Body of pancreas (tissue), 4 donors: ENCODE measurements at regions not wholly inside any gene's neighbourhood (a gene's known extent, or its start where the extent isn't known, plus 50 kb on each side); places are given as distances from the start of the nearest gene placed in this dataset.

Experiments used
- ATAC-seq: fragments of 150-250 bp; one replicate; pipeline ENCODE4 v1.9.1; 2016
- DNase-seq, 4 donors: peaks; one replicate each; pipeline ENCODE4 v3.0.0-alpha.2; 2019
- H3K27ac ChIP-seq, 4 donors: fragments of 200-600 bp; sonication (generic); 1 replicate in 3 of 4; 2 replicates in 1 of 4; pipeline versions ENCODE4 v1.5.1 to v1.6.1; 2016 to 2019; ENCODE audit warnings: mild to moderate bottlenecking in 1 of 4, mixed read lengths in 1 of 4, moderate library complexity in 1 of 4
- H3K27me3 ChIP-seq, 2 donors: fragments of 200-600 bp; sonication (generic); one replicate each; pipeline ENCODE4 v1.6.0; 2016; ENCODE audit warnings: mild to moderate bottlenecking in 1 of 2
- H3K36me3 ChIP-seq, 2 donors: fragments of 200-600 bp; sonication (generic); replicated peaks in 1 of 2; 2 replicates each; pipeline ENCODE4 v1.5.1; 2016; ENCODE audit warnings: low read depth in 2 of 2; ENCODE audit not compliant: insufficient read depth in 1 of 2
- H3K4me1 ChIP-seq: fragments of 200-600 bp; sonication (generic); one replicate; pipeline ENCODE4 v1.6.0; 2016
- H3K4me3 ChIP-seq, 2 donors: fragments of 200-600 bp; sonication (generic); 1 replicate in 1 of 2; 2 replicates in 1 of 2; pipeline ENCODE4 v1.5.1; 2016 to 2019
- H3K9me3 ChIP-seq, 3 donors: fragments of 200-600 bp; sonication (generic); 1 replicate in 2 of 3; 2 replicates in 1 of 3; pipeline ENCODE4 v1.5.1; 2016
- POLR2A ChIP-seq, 3 donors: fragments of 450-650 bp; IDR thresholded peaks; one replicate each; pipeline ENCODE4 v1.6.1; 2016; ENCODE audit warnings: antibody characterized with exemption in 3 of 3, mild to moderate bottlenecking in 2 of 3
- WGBS, 2 donors: methylation state at CpG; one replicate each; pipeline ENCODE4 v1.1.5; 2017; 5-methylcytosine and 5-hydroxymethylcytosine counted together
- intact Hi-C: fragments of 100-400 bp; cut with DNase I; formaldehyde crosslinking; loops from one replicate; pipeline ENCODE4 v1.15.1; 2023
- TF ChIP-seq, protein P1 (sequence below), 7 experiments: fragments of 450-650 bp in 4 of 7; fragments of 200-600 bp in 3 of 7; sonication (generic) in 3 of 7; IDR thresholded peaks; one replicate each; pipeline ENCODE4 v1.5.1; 2016 to 2019; ENCODE audit warnings: antibody characterized with exemption in 7 of 7

DNA sequence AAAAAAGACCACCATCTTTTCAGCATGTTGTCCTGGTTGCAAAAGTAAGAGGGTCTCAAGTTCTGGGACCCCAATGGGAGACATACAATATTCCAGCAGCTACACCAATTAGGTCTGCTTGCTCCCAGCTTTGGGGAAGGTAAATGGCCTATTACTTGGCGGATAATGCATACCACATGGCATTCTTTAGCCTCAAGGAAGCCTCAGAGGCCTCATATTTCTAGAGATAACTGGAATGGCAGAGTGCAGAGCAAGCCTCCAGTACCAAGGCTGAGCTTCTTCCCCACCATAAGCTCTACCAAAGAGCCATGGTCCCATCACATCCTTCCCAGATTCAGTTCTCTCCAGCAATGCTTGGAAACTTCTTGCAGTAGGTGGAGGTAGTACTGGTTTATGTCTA lies 493.8 kb downstream of the SHQ1 start:
- H3K27me3 ChIP-seq: no peaks in the 10 kb centered on the region
- no peaks in the 10 kb centered on the region for H3K4me1 ChIP-seq
- no peak overlapping the region for H3K4me3 ChIP-seq
- intact Hi-C loops: no loop called here
- WGBS, 2 donors: 86 to 100% methylated on average over 1 of the region's 1 CpG
- DNase-seq: no peak
- no peaks in the 10 kb centered on the region for H3K9me3 ChIP-seq
- H3K36me3 ChIP-seq: no peaks in the 10 kb centered on the region
- H3K27ac ChIP-seq: no peak overlapping the region
- no peak for ATAC-seq
- TF ChIP-seq, protein P1, sequence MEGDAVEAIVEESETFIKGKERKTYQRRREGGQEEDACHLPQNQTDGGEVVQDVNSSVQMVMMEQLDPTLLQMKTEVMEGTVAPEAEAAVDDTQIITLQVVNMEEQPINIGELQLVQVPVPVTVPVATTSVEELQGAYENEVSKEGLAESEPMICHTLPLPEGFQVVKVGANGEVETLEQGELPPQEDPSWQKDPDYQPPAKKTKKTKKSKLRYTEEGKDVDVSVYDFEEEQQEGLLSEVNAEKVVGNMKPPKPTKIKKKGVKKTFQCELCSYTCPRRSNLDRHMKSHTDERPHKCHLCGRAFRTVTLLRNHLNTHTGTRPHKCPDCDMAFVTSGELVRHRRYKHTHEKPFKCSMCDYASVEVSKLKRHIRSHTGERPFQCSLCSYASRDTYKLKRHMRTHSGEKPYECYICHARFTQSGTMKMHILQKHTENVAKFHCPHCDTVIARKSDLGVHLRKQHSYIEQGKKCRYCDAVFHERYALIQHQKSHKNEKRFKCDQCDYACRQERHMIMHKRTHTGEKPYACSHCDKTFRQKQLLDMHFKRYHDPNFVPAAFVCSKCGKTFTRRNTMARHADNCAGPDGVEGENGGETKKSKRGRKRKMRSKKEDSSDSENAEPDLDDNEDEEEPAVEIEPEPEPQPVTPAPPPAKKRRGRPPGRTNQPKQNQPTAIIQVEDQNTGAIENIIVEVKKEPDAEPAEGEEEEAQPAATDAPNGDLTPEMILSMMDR (IDR thresholded peaks at IDR 0.05): no peak
- no peak for TF ChIP-seq POLR2A (IDR thresholded peaks at IDR 0.05)

DNA sequence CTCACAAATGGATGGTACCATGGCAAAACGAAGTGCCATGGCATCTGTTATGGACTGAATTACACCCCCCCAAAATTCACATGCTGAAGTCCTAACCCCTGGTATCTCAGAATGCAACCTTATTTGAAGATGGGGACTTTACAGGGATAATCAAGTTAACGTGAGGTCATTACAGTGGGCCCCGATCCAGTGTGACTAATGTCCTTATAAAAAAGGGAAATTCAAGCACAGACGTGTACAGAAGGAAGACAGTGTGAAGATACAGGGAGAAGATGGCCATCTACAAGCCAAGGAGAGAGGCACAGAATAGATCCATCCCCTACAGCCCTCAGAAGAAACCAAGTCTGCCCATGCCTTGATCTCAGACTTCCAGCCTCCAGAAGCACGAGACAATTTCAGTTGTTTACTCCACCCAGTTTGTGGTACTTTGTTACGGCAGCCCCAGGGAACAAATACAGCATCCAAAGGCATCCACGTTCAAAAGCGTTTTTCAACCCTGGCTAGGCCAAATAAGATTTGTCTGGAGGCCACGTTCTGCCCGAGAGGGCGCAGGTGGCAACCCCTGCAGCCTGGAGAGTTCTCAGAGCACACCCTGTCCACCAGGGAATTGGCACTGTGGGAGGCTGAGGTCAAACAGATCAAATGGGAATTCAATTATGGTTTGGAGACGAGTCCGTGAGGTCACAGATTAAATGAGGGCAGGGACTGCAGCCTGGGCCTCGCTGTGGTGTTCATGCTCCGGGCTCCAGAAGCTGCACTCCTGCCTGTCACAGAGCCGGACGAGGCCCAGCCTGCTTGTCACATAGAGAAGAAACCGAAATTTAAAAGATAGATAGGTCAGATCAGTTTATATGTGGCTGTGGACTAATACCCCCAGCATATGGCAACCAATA lies 494.8 kb downstream of the SHQ1 start:
- no peak for TF ChIP-seq POLR2A (IDR thresholded peaks at IDR 0.05)
- TF ChIP-seq, protein P1 (IDR thresholded peaks at IDR 0.05): no peak
- Histone ChIP-seq H3K36me3 (no peaks in the 10 kb centered on the region), H3K9me3 (no peaks in the 10 kb centered on the region), H3K4me3 (no peak overlapping the region), H3K4me1 (no peaks in the 10 kb centered on the region), H3K27ac (no peak overlapping the region), H3K27me3 (no peaks in the 10 kb centered on the region)
- ATAC-seq: no peak
- intact Hi-C loops: no loop called here
- 75 to 82% methylated on average over 18 of the region's 18 CpGs for WGBS, 2 donors
- no peak for DNase-seq

DNA sequence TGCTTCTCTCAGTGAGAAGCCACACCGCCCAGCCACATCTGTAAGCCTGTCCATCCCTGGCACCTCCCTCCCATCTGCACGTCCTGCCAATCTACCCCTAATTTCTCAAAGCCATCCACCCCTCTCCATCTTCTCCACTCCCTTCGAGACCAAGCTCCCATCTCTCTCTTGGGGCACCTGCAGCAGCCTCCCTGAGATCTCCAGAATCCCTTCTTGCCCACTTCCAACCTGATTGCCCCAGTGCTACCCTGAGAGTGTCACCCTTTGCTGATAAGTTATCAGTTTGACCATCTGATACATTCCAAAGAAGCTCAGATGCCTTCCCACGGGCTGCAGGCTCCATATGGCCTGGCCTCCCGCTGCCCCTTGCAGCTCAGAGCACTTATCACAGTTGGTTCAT lies 496.1 kb downstream of the SHQ1 start:
- 81 to 86% methylated on average over 5 of the region's 5 CpGs for WGBS, 2 donors
- H3K4me1 ChIP-seq: no peaks in the 10 kb centered on the region
- no peak overlapping the region for H3K27ac ChIP-seq
- intact Hi-C loops: no loop called here
- no peak overlapping the region for H3K4me3 ChIP-seq
- DNase-seq: no peak
- TF ChIP-seq, protein P1 (IDR thresholded peaks at IDR 0.05): no peak
- TF ChIP-seq POLR2A (IDR thresholded peaks at IDR 0.05): no peak
- H3K36me3 ChIP-seq: no peaks in the 10 kb centered on the region
- no peaks in the 10 kb centered on the region for H3K27me3 ChIP-seq
- ATAC-seq: no peak
- no peaks in the 10 kb centered on the region for H3K9me3 ChIP-seq

DNA sequence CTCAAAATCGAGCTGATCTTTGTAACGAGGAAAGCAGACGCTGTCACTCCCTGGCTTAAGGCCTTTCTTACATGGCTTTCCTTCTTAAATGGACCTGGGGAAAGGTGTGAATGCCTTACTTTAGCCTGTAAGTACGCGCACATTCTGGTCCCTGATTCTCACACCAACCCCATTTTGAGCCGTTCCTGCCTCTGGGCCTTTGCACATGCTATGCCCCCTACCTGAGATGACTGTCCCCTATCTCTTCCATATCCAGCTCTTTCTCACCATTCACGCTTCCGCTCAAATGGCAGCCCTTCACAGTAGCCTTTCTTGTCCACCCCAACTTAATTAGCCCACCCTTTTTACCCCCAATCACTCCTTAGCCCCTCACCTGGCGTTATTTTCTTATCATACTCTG lies 496.7 kb downstream of the SHQ1 start:
- intact Hi-C loops: no loop called here
- no peaks in the 10 kb centered on the region for H3K27me3 ChIP-seq
- DNase-seq (no peak), ATAC-seq (no peak)
- 85 to 98% methylated on average over 9 of the region's 9 CpGs for WGBS, 2 donors
- H3K36me3 ChIP-seq: no peaks in the 10 kb centered on the region
- H3K4me3 ChIP-seq: no peak overlapping the region
- H3K9me3 ChIP-seq: no peaks in the 10 kb centered on the region
- TF ChIP-seq, protein P1 (IDR thresholded peaks at IDR 0.05): no peak
- no peak for TF ChIP-seq POLR2A (IDR thresholded peaks at IDR 0.05)
- no peaks in the 10 kb centered on the region for H3K4me1 ChIP-seq
- no peak overlapping the region for H3K27ac ChIP-seq
